ENCODE measurements at regions not wholly inside any gene's neighbourhood (a gene's known extent, or its start where the extent isn't known, plus 50 kb on each side); places are given as distances from the start of the nearest gene placed in this dataset.

DNA sequence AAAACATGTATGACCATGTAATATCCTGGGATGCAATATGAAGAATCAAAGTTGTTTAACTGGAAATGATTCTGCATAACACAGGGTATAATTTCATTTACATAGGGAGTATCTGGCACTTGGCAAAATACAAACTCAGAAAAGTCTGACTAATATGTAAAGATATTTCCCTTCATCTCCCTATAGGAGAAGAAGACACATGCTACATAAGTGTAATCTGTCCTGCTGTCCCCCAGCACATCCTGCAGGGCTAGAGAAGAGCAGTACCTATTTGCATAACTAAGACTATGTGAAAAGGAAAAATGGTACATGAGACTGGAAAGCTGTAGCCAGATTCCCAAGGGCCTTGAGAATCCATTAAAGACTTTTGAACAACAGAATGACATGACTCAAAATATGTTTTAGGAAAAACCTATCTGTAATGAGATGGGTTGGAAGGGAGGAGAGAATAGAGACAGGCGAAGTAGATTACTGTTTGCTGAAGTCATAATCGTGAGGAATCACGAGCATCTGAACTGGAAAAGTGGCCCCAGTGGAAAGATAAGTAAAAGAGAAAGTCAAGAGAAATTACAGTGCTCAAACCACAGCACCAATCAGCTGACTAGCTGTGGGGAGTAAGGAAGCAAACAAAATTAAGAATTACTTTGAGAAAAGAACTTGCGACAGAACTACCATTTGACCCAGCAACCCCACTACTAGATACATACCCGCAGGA is 155.1 kb upstream of the HMGA2 start:
- DNase-seq (ENCODE audit: extremely low spot score) = no peak
- H3K27me3 ChIP-seq = no peaks in the 10 kb centered on the region
- H3K36me3 ChIP-seq = no peaks in the 10 kb centered on the region
- intact Hi-C loops (cut with DNase I) = no loop called here
- H3K4me3 ChIP-seq = no peak overlapping the region
- TF ChIP-seq POLR2AphosphoS5 (IDR thresholded peaks at IDR 0.05) (no peak), CTCF (IDR thresholded peaks at IDR 0.05) (no peak), POLR2A (IDR thresholded peaks at IDR 0.05; ENCODE audit: low read depth) (no peak), EP300 (IDR thresholded peaks at IDR 0.05) (no peak)
- no peaks in the 10 kb centered on the region for H3K9me3 ChIP-seq
- H3K27ac ChIP-seq (replicated peaks in 1 of 4) = no peak overlapping the region
- no peaks in the 10 kb centered on the region for H3K4me1 ChIP-seq
- 96% methylated on average over 5 of the region's 5 CpGs for WGBS

GRCh38 chr12:65670775-65671174 is 153.5 kb upstream of the HMGA2 start:
- intact Hi-C loops (cut with DNase I) = no loop called here
- WGBS = 75% methylated on average over 3 of the region's 3 CpGs
- H3K36me3 ChIP-seq = no peaks in the 10 kb centered on the region

GRCh38 chr12:65672441-65672840 is 151.8 kb upstream of the HMGA2 start:
- H3K27me3 ChIP-seq = no peaks in the 10 kb centered on the region
- DNase-seq (ENCODE audit: extremely low spot score) = no peak
- 95% methylated on average over 4 of the region's 4 CpGs for WGBS
- H3K27ac ChIP-seq (replicated peaks in 1 of 4) = no peak overlapping the region
- TF ChIP-seq POLR2A (IDR thresholded peaks at IDR 0.05; ENCODE audit: low read depth) = no peak
- TF ChIP-seq POLR2AphosphoS5 (IDR thresholded peaks at IDR 0.05) = no peak
- TF ChIP-seq CTCF (IDR thresholded peaks at IDR 0.05) = no peak
- no peak for TF ChIP-seq EP300 (IDR thresholded peaks at IDR 0.05)
- H3K4me3 ChIP-seq = no peak overlapping the region
- no peaks in the 10 kb centered on the region for H3K9me3 ChIP-seq
- H3K4me1 ChIP-seq = peaks cover 0 to 7% (median 2%) of the 10 kb centered on the region in 4 donors
- intact Hi-C loops (cut with DNase I) = no loop called here
- no peaks in the 10 kb centered on the region for H3K36me3 ChIP-seq

More at GRCh38 chr12:65670775-65671174, 153.5 kb upstream of the HMGA2 start:
- Histone ChIP-seq H3K27me3 (no peaks in the 10 kb centered on the region), H3K27ac (replicated peaks in 1 of 4) (no peak overlapping the region), H3K4me1 (peaks cover 0 to 7% (median 2%) of the 10 kb centered on the region in 4 donors), H3K9me3 (no peaks in the 10 kb centered on the region), H3K4me3 (no peak overlapping the region)
- no peak for TF ChIP-seq EP300 (IDR thresholded peaks at IDR 0.05)
- no peak for TF ChIP-seq POLR2AphosphoS5 (IDR thresholded peaks at IDR 0.05)
- TF ChIP-seq CTCF (IDR thresholded peaks at IDR 0.05) = no peak
- TF ChIP-seq POLR2A (IDR thresholded peaks at IDR 0.05; ENCODE audit: low read depth) = no peak
- DNase-seq (ENCODE audit: extremely low spot score) = no peak

GRCh38 chr12:65673156-65673690 is 151.1 kb upstream of the HMGA2 start:
- Histone ChIP-seq H3K9me3 (no peaks in the 10 kb centered on the region), H3K27ac (replicated peaks in 1 of 4) (no peak overlapping the region), H3K4me3 (no peak overlapping the region), H3K27me3 (no peaks in the 10 kb centered on the region), H3K36me3 (no peaks in the 10 kb centered on the region), H3K4me1 (peaks cover 0 to 7% (median 2%) of the 10 kb centered on the region in 4 donors)
- intact Hi-C loops (cut with DNase I) = no loop called here
- no peak for DNase-seq (ENCODE audit: extremely low spot score)
- no peak for TF ChIP-seq POLR2AphosphoS5 (IDR thresholded peaks at IDR 0.05)
- TF ChIP-seq POLR2A (IDR thresholded peaks at IDR 0.05; ENCODE audit: low read depth) = no peak
- no peak for TF ChIP-seq EP300 (IDR thresholded peaks at IDR 0.05)
- no peak for TF ChIP-seq CTCF (IDR thresholded peaks at IDR 0.05)
